ENCODE measurements at regions not wholly inside any gene's neighbourhood (a gene's known extent, or its start where the extent isn't known, plus 50 kb on each side); places are given as distances from the start of the nearest gene placed in this dataset.

GRCh38 chr18:76202322-76202721 is 292.7 kb downstream of the ZNF516 start:
- DNase-seq (ENCODE audit: low read depth in 2 of 2) = no peak

GRCh38 chr18:76195601-76196000 is 299.4 kb downstream of the ZNF516 start:
- DNase-seq (ENCODE audit: low read depth in 2 of 2) = no peak

GRCh38 chr18:76188097-76188496 is 306.9 kb downstream of the ZNF516 start:
- DNase-seq (ENCODE audit: low read depth in 2 of 2) = no peak

GRCh38 chr18:76179257-76179656 is 315.8 kb downstream of the ZNF516 start:
- no peak for DNase-seq (ENCODE audit: low read depth in 2 of 2)

- no peak for DNase-seq (ENCODE audit: low read depth in 2 of 2)
Observed at GRCh38 chr18:76177160-76177559, 317.9 kb downstream of the ZNF516 start.

- no peak for DNase-seq (ENCODE audit: low read depth in 2 of 2)
Observed at GRCh38 chr18:76174451-76174850, 320.6 kb downstream of the ZNF516 start.

GRCh38 chr18:76169733-76170132 is 325.3 kb downstream of the ZNF516 start:
- DNase-seq (ENCODE audit: low read depth in 2 of 2) = no peak

GRCh38 chr18:76167845-76168621 is 327.0 kb downstream of the ZNF516 start:
- no peak for DNase-seq (ENCODE audit: low read depth in 2 of 2)

- DNase-seq (ENCODE audit: low read depth in 2 of 2) = no peak
Observed at GRCh38 chr18:76167410-76167809, 327.6 kb downstream of the ZNF516 start.

GRCh38 chr18:76162886-76163285 is 332.2 kb downstream of the ZNF516 start:
- no peak for DNase-seq (ENCODE audit: low read depth in 2 of 2)

GRCh38 chr18:76161983-76162382 is 333.1 kb downstream of the ZNF516 start:
- no peak for DNase-seq (ENCODE audit: low read depth in 2 of 2)

GRCh38 chr18:76153691-76154090 is 341.4 kb downstream of the ZNF516 start:
- DNase-seq (ENCODE audit: low read depth in 2 of 2) = no peak

GRCh38 chr18:76149734-76150133 is 345.3 kb downstream of the ZNF516 start:
- no peak for DNase-seq (ENCODE audit: low read depth in 2 of 2)

- DNase-seq (ENCODE audit: low read depth in 2 of 2) = no peak
Observed at GRCh38 chr18:76149284-76149683, 345.8 kb downstream of the ZNF516 start.

- DNase-seq (ENCODE audit: low read depth in 2 of 2) = no peak
Observed at GRCh38 chr18:76145521-76146376, 349.3 kb downstream of the ZNF516 start.

GRCh38 chr18:76144844-76145243 is 350.2 kb downstream of the ZNF516 start:
- no peak for DNase-seq (ENCODE audit: low read depth in 2 of 2)

GRCh38 chr18:76142611-76143010 is 352.4 kb downstream of the ZNF516 start:
- DNase-seq (ENCODE audit: low read depth in 2 of 2) = no peak

GRCh38 chr18:76139844-76140243 is 355.2 kb downstream of the ZNF516 start:
- DNase-seq (ENCODE audit: low read depth in 2 of 2) = no peak

GRCh38 chr18:76137216-76137615 is 357.8 kb downstream of the ZNF516 start:
- no peak for DNase-seq (ENCODE audit: low read depth in 2 of 2)

GRCh38 chr18:76136701-76137100 is 358.3 kb downstream of the ZNF516 start:
- no peak for DNase-seq (ENCODE audit: low read depth in 2 of 2)

GRCh38 chr18:76134628-76135027 is 360.4 kb downstream of the ZNF516 start:
- no peak for DNase-seq (ENCODE audit: low read depth in 2 of 2)

- no peak for DNase-seq (ENCODE audit: low read depth in 2 of 2)
Observed at GRCh38 chr18:76133873-76134272, 361.2 kb downstream of the ZNF516 start.

- DNase-seq (ENCODE audit: low read depth in 2 of 2) = no peak
Observed at GRCh38 chr18:76131738-76132137, 363.3 kb downstream of the ZNF516 start.

All from fibroblast of skin of left biceps (primary cell).